ENCODE measurements at regions not wholly inside any gene's neighbourhood (a gene's known extent, or its start where the extent isn't known, plus 50 kb on each side); places are given as distances from the start of the nearest gene placed in this dataset.
A peak's percentile ranks its signal among the peaks of the same experiment; 100 is the strongest.

DNA sequence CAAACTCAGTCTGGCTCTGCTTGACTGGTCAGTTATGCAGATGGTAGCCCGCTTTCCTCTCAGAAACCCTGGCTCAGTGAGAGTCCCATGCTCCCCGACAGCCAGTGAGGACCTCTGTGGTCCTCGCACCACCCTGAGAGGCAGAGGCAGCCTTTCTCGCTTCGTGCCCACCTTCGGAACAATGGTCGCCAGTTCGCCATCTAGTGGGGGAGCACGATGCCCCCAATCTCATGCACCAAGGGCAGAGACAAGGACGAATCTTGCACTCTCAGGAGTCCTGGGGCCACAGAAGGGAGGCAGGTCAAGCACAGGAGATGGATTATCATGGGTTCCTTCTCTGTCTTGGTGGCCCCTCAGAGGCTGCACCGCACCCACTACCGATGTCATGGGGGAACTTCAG lies 75.2 kb downstream of the RHCG start:
- H3K4me1 ChIP-seq, result no peaks in the 10 kb centered on the region
- H3K27me3 ChIP-seq, result peaks cover 32 to 91% of the 10 kb centered on the region in 2 donors
- no peak overlapping the region for H3K27ac ChIP-seq
- intact Hi-C loops (cut with DNase I), result no loop called here
- TF ChIP-seq, protein P1, sequence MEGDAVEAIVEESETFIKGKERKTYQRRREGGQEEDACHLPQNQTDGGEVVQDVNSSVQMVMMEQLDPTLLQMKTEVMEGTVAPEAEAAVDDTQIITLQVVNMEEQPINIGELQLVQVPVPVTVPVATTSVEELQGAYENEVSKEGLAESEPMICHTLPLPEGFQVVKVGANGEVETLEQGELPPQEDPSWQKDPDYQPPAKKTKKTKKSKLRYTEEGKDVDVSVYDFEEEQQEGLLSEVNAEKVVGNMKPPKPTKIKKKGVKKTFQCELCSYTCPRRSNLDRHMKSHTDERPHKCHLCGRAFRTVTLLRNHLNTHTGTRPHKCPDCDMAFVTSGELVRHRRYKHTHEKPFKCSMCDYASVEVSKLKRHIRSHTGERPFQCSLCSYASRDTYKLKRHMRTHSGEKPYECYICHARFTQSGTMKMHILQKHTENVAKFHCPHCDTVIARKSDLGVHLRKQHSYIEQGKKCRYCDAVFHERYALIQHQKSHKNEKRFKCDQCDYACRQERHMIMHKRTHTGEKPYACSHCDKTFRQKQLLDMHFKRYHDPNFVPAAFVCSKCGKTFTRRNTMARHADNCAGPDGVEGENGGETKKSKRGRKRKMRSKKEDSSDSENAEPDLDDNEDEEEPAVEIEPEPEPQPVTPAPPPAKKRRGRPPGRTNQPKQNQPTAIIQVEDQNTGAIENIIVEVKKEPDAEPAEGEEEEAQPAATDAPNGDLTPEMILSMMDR (IDR thresholded peaks at IDR 0.05), result no peak
- no peak for DNase-seq
- H3K4me3 ChIP-seq, result no peak overlapping the region
- no peaks in the 10 kb centered on the region for H3K36me3 ChIP-seq
- H3K9me3 ChIP-seq, result no peaks in the 10 kb centered on the region
- ATAC-seq, result no peak

GRCh38 chr15:89419370-89419984 lies 76.9 kb downstream of the RHCG start:
- no peaks in the 10 kb centered on the region for H3K4me1 ChIP-seq
- intact Hi-C loops (cut with DNase I), result no loop called here
- H3K36me3 ChIP-seq, result no peaks in the 10 kb centered on the region
- H3K9me3 ChIP-seq, result no peaks in the 10 kb centered on the region
- H3K27ac ChIP-seq, result no peak overlapping the region
- DNase-seq (peak in 2 of 4 donors; percentile 61 to 69), ATAC-seq (peak; percentile 64)
- TF ChIP-seq, protein P1 (IDR thresholded peaks at IDR 0.05), result no peak
- peaks cover 49 to 96% of the 10 kb centered on the region in 2 donors for H3K27me3 ChIP-seq
- no peak overlapping the region for H3K4me3 ChIP-seq

- DNase-seq, result no peak
- TF ChIP-seq, protein P1 (IDR thresholded peaks at IDR 0.05), result no peak
- Histone ChIP-seq H3K4me3 (no peak overlapping the region), H3K4me1 (no peaks in the 10 kb centered on the region), H3K9me3 (no peaks in the 10 kb centered on the region), H3K36me3 (no peaks in the 10 kb centered on the region), H3K27me3 (peaks cover 70 to 100% of the 10 kb centered on the region in 2 donors), H3K27ac (no peak overlapping the region)
- no peak for ATAC-seq
- intact Hi-C loops (cut with DNase I), result no loop called here
Measured at GRCh38 chr15:89417206-89417725, 79.1 kb downstream of the RHCG start.

GRCh38 chr15:89416339-89417183 lies 79.8 kb downstream of the RHCG start:
- TF ChIP-seq, protein P1 (IDR thresholded peaks at IDR 0.05), result peak; percentile 61 to 73
- Histone ChIP-seq H3K4me3 (no peak overlapping the region), H3K4me1 (peaks cover under 1 to 1% of the 10 kb centered on the region in 2 donors), H3K27ac (no peak overlapping the region), H3K9me3 (no peaks in the 10 kb centered on the region), H3K36me3 (no peaks in the 10 kb centered on the region), H3K27me3 (peaks cover 77 to 100% of the 10 kb centered on the region in 2 donors)
- peak; percentile 87 for ATAC-seq
- peak in 3 of 4 donors; percentile 42 to 76 (median 55) for DNase-seq
- intact Hi-C loops (cut with DNase I), result no loop called here

DNA sequence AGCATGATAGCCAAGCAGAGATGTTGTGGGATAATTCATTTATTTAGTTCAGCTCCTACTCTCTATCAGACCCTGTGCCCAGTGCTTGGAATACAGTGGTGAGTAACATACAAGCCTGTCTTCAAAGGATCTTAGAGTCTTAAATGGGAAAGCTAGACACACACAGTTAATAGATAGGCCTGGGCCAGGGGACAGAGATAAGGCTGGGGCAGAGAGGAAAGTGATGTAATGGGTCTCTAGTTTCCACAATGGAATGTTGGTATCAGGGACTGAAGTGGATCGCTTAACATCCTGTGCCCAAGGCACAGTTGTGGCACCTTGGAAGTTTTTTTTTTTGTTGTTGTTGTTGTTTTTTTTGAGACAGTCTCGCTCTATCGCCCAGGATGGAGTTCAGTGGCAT lies 79.9 kb upstream of the POLG start:
- Histone ChIP-seq H3K4me3 (no peak overlapping the region), H3K4me1 (peaks cover 4 to 6% of the 10 kb centered on the region in 2 donors), H3K27me3 (peaks cover 93 to 100% of the 10 kb centered on the region in 2 donors), H3K9me3 (no peaks in the 10 kb centered on the region), H3K36me3 (no peaks in the 10 kb centered on the region), H3K27ac (no peak overlapping the region)
- ATAC-seq (no peak), DNase-seq (no peak)
- TF ChIP-seq, protein P1 (IDR thresholded peaks at IDR 0.05), result no peak
- intact Hi-C loops (cut with DNase I), result no loop called here

Data from left lung (tissue), 4 donors.